GM19025 (cell line): ENCODE measurements at regions not wholly inside any gene's neighbourhood (a gene's known extent, or its start where the extent isn't known, plus 50 kb on each side); places are given as distances from the start of the nearest gene placed in this dataset.
"Not testable (repeated sequence)": the region's sequence is repeated elsewhere in the genome, so short reads cannot be mapped to it uniquely, and the experiment has no call there.

Experiments
- ATAC-seq: cut with Tn5 transposase; IDR thresholded peaks from one replicate; pipeline ENCODE4 v1.9.1; 2021; ENCODE audit warnings: mild to moderate bottlenecking, low read depth, moderate library complexity; ENCODE audit not compliant: unreplicated experiment

DNA sequence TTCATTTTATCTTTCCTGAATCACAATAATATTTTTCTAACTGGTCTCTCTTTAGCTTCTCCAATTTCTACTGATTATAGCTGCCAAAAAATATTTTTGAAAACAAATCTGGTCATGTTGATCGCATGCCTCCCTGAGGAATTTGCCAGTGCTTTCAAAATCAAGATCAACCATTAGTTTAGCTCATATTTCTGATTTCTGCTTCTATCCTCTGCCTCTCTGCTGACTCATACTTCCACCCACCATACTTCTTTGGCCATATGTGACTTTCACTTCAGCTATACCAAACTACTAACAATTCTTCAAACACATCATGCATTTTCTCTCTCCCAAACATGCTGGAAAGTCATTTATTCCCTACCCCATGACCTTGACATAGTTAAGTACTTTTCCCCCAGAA lies 636.5 kb downstream of the TLE1 start:
- no peak for ATAC-seq

DNA sequence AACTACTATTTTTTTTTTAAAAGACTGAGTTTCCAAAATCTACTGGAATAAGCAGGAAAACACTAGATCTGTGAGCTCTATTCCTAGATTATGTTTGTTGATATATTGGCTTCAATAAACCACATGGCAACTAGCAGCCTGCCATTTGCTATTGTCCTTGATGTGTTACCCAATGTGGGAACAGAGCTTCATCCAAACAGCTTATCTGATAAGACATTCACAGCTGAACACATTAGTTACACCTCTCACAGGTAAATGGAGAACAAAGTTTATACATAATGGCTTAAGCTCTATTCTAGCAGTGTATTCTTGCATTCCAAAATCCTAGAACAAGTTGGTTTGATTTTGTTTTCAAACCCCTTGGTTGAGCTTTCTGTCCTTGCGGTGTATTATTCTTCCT lies 642.1 kb downstream of the TLE1 start:
- ATAC-seq = no peak

DNA sequence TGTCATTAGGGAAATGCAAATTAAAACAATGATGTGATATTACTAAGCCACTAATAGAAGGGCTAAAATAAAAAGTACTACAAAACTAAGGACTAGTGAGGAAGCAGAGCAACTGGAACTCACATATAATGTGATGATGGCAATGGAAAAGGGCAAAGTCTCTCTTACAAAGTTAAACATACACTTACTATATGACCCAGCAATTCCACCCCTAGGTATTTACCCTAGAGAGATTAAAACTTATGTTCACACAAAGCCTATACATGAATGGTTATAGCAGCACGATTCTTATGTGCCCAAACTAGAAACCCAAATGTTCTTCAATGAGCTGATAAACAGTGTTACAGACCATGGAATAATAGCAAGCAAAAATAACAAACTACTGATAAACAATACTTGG lies 643.7 kb downstream of the TLE1 start:
- no peak for ATAC-seq

DNA sequence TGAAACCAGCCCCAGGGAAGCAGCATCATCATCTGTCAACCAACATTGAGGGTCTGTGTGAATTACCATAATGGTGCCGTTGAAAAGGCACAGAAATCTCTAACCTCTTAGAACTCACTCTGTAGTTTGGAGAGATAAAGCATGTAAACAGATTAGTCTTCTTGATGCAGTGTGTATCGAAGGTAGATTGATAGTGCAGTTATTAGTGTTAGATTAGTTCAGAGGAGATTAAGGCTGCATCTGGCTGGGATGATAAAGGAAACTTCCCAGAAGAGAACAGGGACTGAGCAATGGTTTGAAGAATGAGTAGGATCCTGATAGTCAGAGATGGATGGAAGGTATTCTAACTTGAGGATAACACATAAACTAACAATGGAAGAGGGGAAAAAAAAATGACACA lies 651.5 kb downstream of the TLE1 start:
- no peak for ATAC-seq

DNA sequence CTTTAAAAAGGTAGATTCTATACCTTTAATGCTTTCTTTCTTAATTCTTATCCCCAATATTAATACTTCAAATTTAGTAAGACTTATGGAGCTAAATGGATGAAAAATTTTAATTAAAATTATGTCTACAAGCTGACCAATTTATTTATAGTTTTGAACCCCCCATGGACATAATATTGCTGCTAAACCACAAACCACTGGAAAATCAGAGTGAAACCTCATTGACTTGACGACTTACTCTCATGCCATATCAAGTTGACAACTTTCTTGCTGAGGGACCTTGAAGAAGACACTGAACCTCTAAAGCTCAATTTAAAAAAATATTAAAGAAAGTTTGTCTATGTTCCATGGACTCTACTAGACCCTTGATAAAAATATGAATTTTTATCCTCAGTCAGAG lies 653.7 kb downstream of the TLE1 start:
- ATAC-seq = no peak

DNA sequence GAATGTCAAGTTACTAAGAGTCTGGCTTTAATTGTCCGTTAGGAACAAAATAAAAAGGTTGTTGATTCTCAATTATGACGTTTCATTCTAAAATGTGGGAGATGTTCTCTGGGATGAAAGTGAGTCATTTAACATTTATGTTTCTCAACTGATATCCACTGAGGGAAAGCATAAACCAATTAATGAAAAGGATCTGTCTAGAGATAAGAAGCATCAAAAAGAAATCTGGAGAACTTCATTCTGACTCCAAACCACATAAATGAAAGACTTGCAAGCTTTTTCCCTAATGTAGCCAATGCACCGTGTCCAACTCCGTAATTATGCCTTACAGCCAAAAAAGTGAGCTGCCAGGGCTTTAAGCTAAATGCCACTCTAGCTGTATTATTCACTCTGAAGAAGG lies 654.2 kb downstream of the TLE1 start:
- ATAC-seq = no peak

DNA sequence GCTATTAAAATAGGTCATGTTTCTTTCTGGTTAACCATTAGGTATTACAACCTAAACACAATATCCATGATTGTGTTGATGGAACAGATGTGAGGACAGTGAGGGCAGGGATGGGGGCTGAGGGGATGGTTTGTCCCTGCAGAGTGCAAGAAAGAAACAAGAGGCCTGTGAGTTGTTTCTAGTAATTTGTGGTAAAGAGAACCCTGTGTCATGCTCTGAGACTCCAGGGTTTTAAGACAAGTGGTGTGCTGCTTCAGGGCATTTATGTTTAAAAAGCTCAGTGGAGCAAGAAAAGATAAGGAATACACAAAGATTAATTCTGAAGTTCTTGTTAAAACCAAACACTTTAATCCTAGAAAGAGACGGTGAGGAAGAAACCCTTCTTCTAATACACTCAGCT lies 656.5 kb downstream of the TLE1 start:
- ATAC-seq = no peak

DNA sequence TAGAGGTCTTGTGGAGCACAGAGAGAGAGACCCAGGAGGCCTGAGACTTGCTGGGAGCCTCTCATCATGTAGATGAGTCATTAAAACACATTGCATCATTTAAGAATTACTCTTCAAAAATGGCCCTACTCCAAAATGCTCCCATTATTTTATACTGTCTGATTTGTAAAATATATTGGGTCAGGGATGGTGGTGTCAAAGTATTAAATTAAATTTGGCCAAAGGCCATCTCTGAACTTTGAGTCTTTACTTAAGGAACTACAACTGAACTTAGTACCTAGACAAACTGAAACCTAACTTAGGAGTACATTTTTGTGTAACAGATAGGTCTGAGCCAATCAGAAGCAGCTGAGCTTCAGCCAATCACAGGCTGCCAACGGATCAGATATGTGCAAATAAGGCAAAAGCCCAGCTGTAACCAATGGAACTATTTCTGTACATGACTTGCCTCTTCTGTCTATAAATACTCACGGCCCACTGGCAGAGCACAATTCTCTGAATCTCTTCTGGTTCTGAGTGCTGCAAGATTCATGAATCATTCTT lies 657.2 kb downstream of the TLE1 start:
- ATAC-seq = no peak

DNA sequence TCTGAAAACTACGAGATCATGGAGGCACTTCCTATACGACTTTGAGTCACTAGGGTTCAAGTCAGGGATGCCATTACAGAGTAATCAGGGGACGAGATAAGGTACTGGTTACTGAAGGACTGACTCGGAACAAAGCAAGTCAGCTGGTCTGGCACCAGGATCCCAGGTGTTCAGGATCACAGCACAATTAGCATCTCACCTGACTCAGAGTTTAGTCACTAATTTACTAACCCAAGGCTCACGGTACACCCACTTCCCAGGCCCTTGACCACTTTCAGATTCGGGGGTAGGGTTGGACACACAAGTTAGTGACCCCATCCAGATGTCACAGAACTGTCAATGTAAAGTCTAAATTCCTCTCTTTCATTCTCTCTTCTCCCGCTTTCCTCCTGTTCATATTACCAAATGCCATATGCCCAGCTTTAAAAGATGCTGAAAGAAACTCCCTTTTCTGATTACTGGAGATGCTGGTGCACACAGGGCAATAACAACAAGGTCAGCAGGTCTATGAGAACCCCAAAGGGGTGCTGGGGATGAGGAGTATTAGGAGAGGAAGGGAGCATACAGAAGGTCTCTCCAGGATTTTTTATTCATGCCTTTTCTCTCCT lies 657.8 kb downstream of the TLE1 start:
- no peak for ATAC-seq

DNA sequence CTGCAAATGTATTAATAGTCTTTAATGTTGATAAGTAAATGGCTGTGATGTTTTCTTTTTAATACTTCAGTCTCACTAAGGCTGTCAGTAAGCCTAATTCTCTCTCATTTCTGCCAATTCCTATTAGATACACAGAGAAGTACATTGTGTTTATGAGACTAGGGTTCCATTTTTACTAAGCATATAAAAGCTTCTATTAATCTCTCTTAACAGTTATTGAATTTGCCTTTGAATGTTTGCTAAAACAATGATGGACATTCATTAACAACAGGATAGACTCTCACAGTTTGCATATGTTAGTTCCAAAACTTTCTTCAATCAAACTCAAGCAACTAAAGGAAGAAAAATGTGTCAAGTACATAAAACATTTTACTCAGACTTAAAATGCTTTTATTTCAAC lies 659.3 kb downstream of the TLE1 start:
- ATAC-seq = no peak

DNA sequence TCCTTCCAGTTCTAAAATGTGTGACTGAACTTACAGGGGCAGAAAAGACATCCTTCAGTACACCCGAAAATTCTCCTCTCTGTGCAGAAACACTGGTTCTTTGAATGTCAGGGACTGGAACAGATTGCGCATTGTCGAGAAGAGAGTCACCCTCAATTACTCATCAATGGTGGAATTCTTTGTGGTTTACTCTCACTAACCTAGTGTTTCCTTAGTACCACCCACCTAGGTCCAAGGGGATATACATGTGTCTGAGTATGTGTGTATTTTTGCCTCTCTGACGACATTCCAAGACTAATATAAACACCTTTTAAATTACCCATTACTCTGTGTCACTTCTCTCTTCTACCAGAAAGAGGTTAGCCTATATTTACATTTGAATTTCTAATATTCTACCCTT lies 660.8 kb downstream of the TLE1 start:
- ATAC-seq = no peak

DNA sequence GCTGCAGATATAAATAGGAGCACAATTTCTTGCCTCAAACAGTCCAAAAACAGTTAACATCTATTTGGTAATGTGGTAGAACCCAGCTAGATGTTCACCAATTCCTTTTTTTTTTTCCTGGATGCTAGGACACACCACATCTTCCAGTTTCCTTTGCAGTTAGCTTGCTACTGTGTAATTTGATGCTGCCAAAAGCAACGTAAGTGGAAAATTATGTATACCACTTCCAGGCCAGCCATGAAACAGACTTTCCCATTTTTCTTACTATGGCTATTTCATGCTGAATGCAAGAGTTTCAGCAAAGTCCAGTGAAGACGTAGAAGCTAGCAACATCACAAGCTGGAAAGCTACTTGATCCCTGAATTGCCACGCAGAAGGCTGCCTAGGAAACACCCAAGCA lies 667.2 kb downstream of the TLE1 start:
- no peak for ATAC-seq

DNA sequence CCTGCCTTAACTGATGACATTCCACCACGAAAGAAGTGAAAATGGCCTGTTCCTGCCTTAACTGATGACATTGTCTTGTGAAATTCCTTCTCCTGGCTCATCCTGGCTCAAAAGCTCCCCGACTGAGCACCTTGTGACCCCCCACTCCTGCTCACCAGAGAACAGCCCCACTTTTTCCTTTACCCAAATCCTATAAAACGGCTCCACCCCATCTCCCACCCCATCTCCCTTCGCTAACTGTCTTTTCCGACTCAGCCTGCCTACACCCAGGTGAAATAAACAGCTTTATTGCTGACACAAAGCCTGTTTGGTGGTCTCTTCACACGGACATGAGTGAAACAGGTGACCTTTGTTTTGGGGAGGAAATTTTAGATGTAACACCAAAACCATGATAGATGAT lies 674.4 kb downstream of the TLE1 start:
- not testable (repeated sequence) for ATAC-seq

DNA sequence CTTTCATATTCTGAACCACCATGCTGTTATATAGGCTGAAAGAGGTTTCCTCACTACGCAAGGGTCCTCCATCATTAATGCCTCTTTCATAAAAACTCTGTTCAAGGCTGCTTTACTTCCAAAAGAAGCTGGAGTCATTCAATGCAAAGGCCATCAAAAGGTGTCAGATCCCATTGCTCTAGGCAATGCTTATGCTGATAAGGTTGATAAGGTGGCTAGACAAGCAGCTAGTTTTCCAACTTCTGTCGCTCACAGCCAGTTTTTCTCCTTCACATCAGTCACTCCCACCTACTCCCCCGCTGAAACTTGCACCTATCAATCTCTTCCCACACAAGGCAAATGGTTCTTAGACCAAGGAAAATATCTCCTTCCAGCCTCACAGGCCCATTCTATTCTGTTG lies 676.2 kb downstream of the TLE1 start:
- not testable (repeated sequence) for ATAC-seq

DNA sequence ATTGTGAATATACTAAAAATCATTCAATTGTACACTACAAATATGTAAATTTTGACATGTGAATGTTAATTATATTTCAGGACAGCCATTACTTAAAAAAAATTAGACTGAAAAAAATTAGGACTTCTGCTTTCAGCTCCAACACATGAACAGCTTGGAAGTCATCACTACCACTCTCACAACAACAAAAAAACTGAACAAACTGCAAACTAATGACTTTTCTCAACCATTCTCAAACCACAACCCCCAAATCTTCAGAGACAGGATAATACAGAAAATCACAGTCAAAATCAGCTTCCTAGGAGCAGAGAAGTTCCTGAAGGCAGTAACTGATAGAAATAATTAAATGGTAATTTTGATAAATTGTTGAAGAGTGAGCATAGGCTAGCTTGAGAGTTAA lies 686.4 kb downstream of the TLE1 start:
- ATAC-seq = no peak

DNA sequence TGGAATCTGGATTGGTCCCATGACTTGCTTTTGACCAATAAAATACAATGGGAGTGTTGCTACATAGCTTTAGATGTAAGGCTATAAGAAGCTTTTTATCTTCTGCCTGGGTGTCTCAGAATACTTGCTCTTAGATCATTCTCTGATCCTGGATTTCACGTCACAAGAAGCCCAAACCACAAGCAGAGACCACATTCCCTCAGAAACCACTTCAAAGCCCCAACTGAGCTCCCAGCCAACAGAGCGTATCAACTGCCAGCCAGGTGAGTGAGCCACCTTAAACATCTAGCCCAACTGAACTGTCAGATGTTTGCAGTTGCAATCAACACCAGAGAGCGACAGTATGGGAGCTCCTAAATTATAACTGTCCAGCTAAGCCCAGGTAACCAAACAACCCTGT lies 687.1 kb downstream of the TLE1 start:
- no peak for ATAC-seq

DNA sequence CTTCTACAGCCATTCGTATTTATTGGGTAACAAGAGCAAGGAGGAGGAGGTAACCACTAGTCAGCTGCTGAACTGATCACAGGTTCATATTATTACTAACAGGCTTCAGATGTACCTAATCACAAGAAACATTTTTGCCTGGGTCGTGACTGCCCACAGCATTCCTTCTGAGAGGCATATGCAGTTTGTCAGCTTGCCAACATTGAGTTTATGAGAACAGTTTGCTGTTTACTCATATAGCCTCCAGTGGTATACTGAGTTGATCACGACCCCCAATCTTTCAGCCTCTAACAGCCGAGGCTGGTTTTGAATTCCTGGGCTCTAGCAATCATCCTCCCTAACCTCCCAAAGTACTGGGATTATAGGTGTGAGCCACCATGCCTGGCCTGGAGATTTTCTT lies 693.6 kb downstream of the TLE1 start:
- no peak for ATAC-seq

DNA sequence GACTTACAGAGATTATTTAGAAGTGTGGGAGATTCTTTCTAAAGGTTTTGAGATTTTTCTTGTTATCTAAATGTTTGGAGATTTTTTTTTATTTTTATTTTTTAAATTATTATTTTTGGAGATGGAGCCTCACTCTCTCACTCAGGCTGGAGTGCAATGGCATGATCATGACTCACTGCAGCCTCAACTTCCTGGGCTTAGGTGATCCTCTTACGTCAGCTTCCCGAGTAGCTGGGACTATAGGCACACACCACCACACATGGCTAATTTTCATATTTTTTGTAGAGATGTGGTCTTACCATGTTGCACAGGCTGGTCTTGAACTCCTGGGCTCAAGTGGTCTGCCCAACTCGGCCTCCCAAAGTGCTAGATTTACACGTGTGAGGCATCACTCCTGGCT lies 694.5 kb downstream of the TLE1 start:
- no peak for ATAC-seq

DNA sequence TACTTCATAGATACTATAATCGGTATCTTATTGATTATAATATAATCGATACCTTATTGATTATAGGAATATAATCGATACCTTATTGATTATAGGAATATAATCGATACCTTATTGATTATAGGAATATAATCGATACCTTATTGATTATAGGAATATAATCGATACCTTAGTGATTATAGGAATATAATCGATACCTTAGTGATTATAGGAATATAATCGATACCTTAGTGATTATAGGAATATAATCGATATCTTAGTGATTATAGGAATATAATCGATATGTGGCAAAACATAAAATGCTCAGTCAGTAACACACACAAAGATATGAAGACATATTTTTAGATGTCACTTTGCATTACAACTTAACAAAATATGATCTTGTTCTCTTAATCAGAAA lies 703.8 kb downstream of the TLE1 start:
- ATAC-seq = not testable (repeated sequence)

DNA sequence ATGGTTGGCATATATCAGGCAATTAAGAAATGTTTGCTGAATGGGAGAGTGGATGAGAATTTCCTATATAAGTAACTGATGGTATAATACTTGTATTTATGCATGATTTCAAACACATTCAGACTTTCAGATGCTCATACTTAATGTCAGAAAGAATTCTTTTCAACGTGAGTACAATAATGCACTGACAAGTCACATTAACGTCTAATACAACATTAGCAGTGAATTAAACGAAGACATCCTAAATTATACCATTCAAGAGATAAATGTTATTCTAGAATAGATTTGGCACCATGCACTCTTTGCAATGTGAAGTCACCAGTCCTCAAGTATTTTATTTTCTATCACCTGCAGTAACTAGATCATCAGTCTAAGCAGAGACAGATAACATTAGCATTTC lies 712.9 kb downstream of the TLE1 start:
- ATAC-seq = no peak

DNA sequence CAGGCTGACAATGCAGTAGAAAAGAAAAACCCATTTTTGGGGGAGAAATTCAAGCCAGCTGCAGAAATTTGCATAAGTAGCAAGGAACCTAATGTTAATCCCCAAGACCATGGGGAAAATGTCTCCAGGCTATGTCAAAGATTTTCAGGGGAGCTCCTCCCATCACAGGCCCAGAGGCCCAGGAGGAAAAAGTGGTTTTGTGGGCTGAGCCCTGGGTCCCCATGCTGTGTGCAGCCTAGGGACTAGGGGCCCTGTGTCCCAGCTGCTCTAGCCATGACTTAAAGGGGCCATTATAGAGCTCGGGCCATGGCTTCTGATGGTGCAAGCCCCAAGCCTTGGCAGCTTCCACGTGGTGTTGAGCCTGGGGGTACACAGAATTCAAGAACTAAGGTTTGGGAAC lies 719.0 kb downstream of the TLE1 start:
- ATAC-seq = not testable (repeated sequence)

DNA sequence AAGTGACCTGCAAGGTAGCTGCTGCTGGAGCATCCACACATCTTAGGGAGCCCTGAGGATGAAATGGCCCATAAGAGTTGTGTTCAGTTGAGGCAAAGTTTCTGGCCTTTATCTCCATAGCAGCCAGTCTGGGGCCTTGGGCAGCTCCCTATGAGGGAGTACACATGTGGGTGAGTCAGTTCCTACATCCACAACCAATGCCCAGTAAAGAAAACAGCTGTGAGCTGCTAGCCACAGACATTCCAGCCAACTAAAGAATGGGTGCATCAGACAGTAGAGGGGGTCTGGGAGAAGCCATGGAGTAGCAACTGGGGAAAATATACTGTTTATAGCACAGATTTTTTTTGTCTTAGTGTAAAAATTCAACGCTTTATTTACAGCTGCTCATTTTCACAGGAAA lies 720.7 kb downstream of the TLE1 start:
- ATAC-seq = no peak

DNA sequence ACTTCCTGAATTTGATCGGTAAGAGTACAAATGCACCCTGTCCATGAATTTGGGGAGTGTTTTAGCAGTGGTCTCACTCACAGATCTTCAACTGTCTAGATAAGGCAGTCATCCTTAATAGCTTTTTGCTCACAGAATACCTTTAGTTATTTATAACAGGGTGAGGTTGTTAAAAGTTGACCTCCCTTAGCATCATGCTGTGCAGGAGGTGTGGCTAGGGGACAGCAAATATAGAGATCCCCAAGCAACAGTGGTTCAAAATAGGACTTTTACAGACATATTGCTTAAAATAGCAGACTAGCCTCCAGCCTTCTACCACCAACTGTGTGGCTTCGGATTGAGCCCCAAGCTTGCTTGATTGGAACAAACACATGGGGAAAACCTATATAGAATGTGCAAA lies 724.4 kb downstream of the TLE1 start:
- ATAC-seq = no peak
